Activated CD4-positive, alpha-beta T cell treated with anti-CD3 and anti-CD28 coated beads for 1 hour (primary cell): ENCODE measurements at regions not wholly inside any gene's neighbourhood (a gene's known extent, or its start where the extent isn't known, plus 50 kb on each side); places are given as distances from the start of the nearest gene placed in this dataset.

Source experiments
- DNase-seq: peaks from one replicate; pipeline ENCODE4 v3.0.0-alpha.2; 2020

DNA sequence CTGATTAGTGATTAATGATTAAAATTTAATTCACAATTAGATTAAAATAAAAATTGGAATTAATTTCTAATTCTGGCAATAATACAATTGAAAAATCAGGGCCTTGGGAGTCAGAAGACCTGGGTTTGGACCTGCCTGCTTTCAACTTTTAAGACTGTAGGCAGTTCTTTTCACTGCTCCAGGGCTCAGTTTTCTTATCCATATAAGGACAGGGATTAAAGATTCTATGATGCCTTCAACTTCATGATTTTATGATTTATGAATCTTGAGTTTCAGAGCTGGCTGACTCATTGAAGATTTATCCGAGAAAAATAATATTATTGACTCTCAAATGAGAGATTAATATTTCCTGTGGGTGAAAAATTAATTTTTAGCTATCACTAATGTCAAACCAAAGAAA, 208.6 kb upstream of the ANKH start:
- DNase-seq = no peak

GRCh38 chr5:15079566-15079965, 208.0 kb upstream of the ANKH start:
- DNase-seq = no peak

DNA sequence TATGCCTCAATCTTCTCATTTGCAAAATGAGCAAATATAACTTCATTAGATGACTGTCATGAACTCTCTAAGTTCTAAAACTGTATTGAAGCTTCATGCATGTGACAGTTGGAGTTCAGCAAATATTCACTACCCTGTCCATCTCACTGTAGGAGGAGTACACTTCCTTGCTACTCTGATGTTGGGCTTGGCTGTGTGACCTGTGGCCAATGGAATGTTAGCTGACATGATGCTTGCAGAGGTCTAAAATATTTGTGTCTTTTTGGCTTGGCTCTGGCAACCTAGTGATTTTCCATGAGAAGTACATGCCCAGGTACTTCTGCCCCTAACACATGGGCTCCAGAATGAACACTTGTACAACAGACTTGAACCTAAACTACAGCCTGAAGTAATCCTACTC, 203.1 kb upstream of the ANKH start:
- DNase-seq = no peak

DNA sequence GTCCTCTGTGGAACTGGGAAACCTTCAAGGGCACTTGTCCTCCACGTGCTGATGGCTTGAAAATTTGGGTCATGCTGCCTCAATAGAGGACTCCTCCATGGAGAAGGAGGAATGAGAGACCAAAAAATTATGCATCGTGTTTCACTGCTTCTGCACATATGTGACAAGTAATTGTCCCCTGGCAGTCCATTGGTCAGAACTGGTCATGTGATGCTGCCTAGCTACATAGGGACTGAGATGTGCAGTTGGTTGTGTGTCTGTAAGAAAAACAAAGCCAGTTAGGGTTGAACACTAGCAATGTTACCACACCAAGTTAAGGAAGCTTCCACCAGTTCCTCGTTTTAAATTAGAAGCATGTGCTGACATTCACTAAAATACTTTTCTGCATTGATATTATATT, 201.9 kb upstream of the ANKH start:
- DNase-seq = no peak

GRCh38 chr5:15070907-15071306, 199.3 kb upstream of the ANKH start:
- DNase-seq = no peak

- no peak for DNase-seq
Observed at GRCh38 chr5:15069407-15069905, 197.9 kb upstream of the ANKH start.

DNA sequence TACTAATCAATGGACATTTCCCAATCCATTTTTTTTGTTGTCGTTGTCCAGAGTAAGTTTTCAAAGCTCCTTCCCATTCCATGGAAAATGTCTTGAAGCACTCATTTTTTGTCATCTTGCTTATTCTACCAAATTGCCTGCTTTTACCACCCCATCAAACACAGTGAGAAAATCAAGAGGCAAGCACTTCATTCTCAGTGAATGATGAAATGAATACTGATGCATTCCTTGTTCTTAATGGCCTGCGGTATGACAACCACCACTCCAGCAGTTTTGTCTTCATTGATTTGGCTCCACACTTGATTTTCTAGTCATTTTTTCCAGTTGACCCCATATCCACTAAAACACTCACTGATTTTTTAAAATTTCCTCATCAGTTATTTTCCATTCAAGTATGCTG, 193.5 kb upstream of the ANKH start:
- DNase-seq = no peak

DNA sequence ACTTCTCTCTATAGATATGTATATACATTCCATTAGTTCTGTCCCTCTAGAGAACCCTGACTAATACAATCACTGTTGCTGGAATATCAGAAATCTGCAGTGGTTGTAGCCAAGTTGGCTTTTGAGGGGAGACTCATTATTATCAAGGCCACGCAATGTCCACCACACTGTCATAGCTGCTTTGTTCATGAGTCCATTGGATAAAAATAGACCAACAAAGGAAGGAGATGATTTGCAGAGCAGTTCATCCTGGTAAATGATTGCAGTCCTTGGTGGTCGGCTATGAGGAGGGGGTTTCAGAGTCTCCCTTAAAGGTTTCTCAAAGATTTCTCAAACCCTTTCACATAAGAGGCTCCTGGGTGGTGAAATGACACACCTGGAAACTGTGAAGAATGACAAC, 192.8 kb upstream of the ANKH start:
- DNase-seq = no peak

DNA sequence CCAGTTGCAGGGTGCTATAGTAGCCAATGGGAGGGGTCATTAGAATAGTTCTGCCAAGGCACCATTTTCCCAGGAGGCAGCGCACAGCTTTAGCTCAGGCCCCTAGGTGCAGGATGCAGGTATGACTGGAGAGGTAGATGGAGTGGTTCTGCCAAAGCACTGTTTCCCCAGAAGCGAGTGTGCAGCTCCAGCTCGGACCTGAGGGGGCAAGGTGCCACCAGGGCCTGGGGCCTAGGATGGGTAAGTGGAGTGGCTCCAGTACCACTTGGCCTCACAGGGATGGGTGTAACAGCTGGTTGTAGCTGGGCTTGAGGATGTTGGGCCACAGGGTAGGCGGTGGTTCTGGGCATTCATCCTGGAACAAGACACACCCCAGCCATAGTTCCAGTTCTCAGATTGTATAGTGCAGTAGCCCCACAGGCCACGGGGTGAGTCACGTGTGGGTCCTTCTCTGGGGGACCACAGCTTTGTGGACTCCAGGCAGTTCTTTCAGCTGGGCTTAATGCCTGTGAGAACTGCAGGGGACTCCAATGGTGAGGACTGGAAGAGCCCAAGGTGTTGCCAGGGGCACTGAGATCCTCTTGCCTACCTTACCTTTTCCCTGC, 185.5 kb upstream of the ANKH start:
- no peak for DNase-seq

- no peak for DNase-seq
Observed at GRCh38 chr5:15044521-15044920, 172.9 kb upstream of the ANKH start.

- DNase-seq = no peak
Observed at GRCh38 chr5:15037247-15037908, 165.8 kb upstream of the ANKH start.

- no peak for DNase-seq
Observed at GRCh38 chr5:15034379-15034778, 162.8 kb upstream of the ANKH start.

GRCh38 chr5:15031180-15031579, 159.6 kb upstream of the ANKH start:
- DNase-seq = no peak

GRCh38 chr5:15027764-15028163, 156.2 kb upstream of the ANKH start:
- DNase-seq = no peak

- DNase-seq = no peak
Observed at GRCh38 chr5:15026944-15027343, 155.4 kb upstream of the ANKH start.

DNA sequence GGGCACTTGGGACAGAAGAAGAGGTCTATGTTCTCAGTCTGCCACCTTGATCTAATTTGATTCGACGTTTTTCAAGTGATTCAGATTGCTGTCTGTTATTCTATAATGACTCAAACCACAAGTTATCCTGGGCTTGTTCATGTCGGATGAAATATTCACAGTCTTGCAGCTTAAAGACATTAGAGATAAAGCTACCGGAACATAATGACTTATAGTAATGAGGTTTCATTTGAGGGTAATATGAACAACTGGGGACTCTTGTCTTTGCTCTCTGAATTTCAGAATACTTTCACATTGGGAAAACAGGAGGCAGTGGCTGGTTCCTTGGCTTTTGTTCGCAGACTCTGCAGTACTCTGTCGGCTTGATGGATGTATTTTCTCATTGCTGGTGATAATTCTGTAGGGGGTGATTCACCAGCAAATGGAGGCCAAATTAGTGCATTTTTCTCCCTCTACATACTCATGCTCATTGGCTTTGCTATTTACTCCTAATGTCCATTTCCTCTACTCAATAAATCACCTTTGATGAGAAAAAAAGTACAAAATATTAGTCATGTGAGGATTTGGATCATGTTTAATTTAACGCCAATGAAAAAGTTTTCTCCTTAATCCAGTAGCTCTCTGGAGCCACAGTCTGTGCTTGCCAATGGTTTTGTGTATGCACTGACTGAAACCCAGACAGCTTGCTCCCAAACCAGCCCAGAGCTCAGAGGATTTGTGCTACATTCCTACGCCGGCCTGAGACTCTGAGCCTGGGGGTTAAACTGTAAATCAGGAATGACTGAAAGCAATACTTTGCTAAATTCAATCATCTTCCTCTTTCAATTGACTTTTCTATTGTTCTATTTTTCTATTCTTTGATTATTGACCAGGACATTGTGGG, 154.7 kb upstream of the ANKH start:
- DNase-seq = no peak

- no peak for DNase-seq
Observed at GRCh38 chr5:15023846-15024245, 152.3 kb upstream of the ANKH start.

DNA sequence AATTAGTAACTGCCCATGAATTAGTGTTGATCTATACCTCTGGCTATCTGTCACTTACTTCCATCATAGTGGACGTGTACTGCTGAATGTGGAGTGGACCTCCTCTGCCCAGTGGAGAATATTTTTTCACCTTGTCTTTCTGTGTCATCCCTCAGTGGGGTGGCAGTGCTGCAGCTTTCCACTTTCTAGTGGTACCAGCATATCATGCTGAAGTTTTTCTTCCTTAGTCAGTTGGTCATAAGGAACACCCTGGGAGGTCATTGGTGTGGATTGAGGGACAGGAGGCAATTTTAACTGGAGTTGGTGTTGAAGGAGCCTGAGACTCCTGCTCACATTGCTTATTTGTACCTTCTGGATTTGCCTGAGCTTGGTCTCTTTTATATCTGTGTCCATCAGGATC, 151.7 kb upstream of the ANKH start:
- DNase-seq = no peak

- no peak for DNase-seq
Observed at GRCh38 chr5:15021266-15022046, 149.9 kb upstream of the ANKH start.

GRCh38 chr5:15020736-15021135, 149.2 kb upstream of the ANKH start:
- no peak for DNase-seq

DNA sequence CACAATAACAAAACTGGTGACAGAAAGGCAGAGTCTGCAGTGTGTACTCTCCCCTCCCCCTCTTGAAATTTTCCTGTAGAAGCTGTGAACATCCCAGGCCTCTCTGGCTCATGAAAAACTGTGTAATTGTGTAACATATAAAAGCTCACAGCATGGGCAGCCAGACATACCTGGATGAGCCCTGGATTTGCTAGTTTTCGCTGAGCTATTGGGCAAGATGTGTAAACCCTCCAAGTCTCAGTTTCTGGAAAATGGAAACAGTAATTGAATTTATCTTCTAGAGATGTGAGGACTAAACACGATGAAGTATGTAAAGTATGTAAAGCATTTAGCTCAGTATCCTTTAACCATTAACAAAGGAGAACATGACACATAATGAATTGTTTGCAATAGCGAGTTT, 143.2 kb upstream of the ANKH start:
- DNase-seq = no peak

- DNase-seq = no peak
Observed at GRCh38 chr5:15013654-15014463, 142.3 kb upstream of the ANKH start.
